Hepatocyte (in vitro differentiated cells): ENCODE measurements at regions not wholly inside any gene's neighbourhood (a gene's known extent, or its start where the extent isn't known, plus 50 kb on each side); places are given as distances from the start of the nearest gene placed in this dataset.

Experiments used
- DNase-seq: peaks from one replicate; pipeline ENCODE4 v3.0.0-alpha.2; 2016; ENCODE audit warnings: low spot score
- H2AFZ ChIP-seq: fragments of 200-600 bp; sonication (generic); 2 replicates; pipeline ENCODE4 v1.6.0; 2016; ENCODE audit warnings: antibody characterized with exemption, mild to moderate bottlenecking
- H3K27ac ChIP-seq: fragments of 200-600 bp; sonication (generic); 2 replicates; pipeline ENCODE4 v1.5.1; 2016; ENCODE audit warnings: mild to moderate bottlenecking
- H3K27me3 ChIP-seq: fragments of 200-600 bp; sonication (generic); 2 replicates; pipeline ENCODE4 v1.6.1; 2016
- H3K36me3 ChIP-seq: fragments of 200-600 bp; sonication (generic); replicated peaks from 2 replicates; pipeline ENCODE4 v1.5.1; 2016; ENCODE audit warnings: low read depth; ENCODE audit not compliant: insufficient read depth
- H3K4me1 ChIP-seq: fragments of 200-600 bp; sonication (generic); 2 replicates; pipeline ENCODE4 v1.5.1; 2016; ENCODE audit warnings: mild to moderate bottlenecking, moderate library complexity; ENCODE audit not compliant: insufficient read depth
- H3K4me2 ChIP-seq: fragments of 200-600 bp; sonication (generic); 2 replicates; pipeline ENCODE4 v1.6.0; 2016
- H3K4me3 ChIP-seq: fragments of 200-600 bp; sonication (generic); 2 replicates; pipeline ENCODE4 v1.5.1; 2016; ENCODE audit warnings: mild to moderate bottlenecking
- H3K79me2 ChIP-seq: fragments of 200-600 bp; sonication (generic); 2 replicates; pipeline ENCODE4 v1.6.0; 2017; ENCODE audit warnings: mild to moderate bottlenecking
- H3K9me2 ChIP-seq: fragments of 200-600 bp; sonication (generic); replicated peaks from 2 replicates; pipeline ENCODE4 v1.6.0; 2017; ENCODE audit warnings: mild to moderate bottlenecking; ENCODE audit not compliant: insufficient read depth
- H3K9me3 ChIP-seq: fragments of 200-600 bp; sonication (generic); 2 replicates; pipeline ENCODE4 v1.5.1; 2016; ENCODE audit warnings: low read depth, mild to moderate bottlenecking
- H4K20me1 ChIP-seq: fragments of 200-600 bp; sonication (generic); 2 replicates; pipeline ENCODE4 v1.6.0; 2016; ENCODE audit warnings: mild to moderate bottlenecking; ENCODE audit not compliant: insufficient read depth, poor library complexity, severe bottlenecking
- CTCF ChIP-seq: fragments of 200-600 bp; sonication (generic); IDR thresholded peaks from 2 replicates; pipeline ENCODE4 v1.5.1; 2016; ENCODE audit warnings: antibody characterized with exemption, mild to moderate bottlenecking; ENCODE audit not compliant: poor library complexity
- EZH2 ChIP-seq: fragments of 200-600 bp; sonication (generic); IDR thresholded peaks from 2 replicates; pipeline ENCODE4 v1.6.1; 2016; ENCODE audit warnings: antibody characterized with exemption, mild to moderate bottlenecking, borderline replicate concordance
- EZH2phosphoT487 ChIP-seq: fragments of 200-600 bp; sonication (generic); IDR thresholded peaks from one replicate; pipeline ENCODE4 v1.6.1; 2018; ENCODE audit warnings: antibody characterized with exemption, mild to moderate bottlenecking, low read depth, moderate library complexity; ENCODE audit not compliant: unreplicated experiment, severe bottlenecking
- WGBS: methylation state at CpG from one replicate; pipeline ENCODE4 v1.1.6; 2016; ENCODE audit warnings: low lambda C conversion rate; ENCODE audit errors: missing lambda C conversion rate; 5-methylcytosine and 5-hydroxymethylcytosine counted together

GRCh38 chr18:42341423-42341822 lies 386.4 kb downstream of the PIK3C3 start:
- no peak for DNase-seq
- whole genome bisulfite sequencing, result 97% methylated on average over 1 of the region's 1 CpG

GRCh38 chr18:42348722-42349121 lies 393.7 kb downstream of the PIK3C3 start:
- Histone ChIP-seq H3K9me3 (no peaks in the 10 kb centered on the region), H3K27me3 (no peaks in the 10 kb centered on the region)

More at GRCh38 chr18:42341423-42341822, 386.4 kb downstream of the PIK3C3 start:
- TF ChIP-seq EZH2 (no peak), CTCF (no peak), EZH2phosphoT487 (no peak)
- Histone ChIP-seq H3K36me3 (no peaks in the 10 kb centered on the region), H3K4me1 (peaks cover 6% of the 10 kb centered on the region), H2AFZ (no peak overlapping the region), H3K9me3 (no peaks in the 10 kb centered on the region), H3K4me3 (no peak overlapping the region), H3K9me2 (no peaks in the 10 kb centered on the region), H4K20me1 (no peaks in the 10 kb centered on the region), H3K4me2 (no peak overlapping the region), H3K79me2 (no peaks in the 10 kb centered on the region), H3K27ac (no peak overlapping the region), H3K27me3 (no peaks in the 10 kb centered on the region)

GRCh38 chr18:42351455-42351854 lies 396.4 kb downstream of the PIK3C3 start:
- 72% methylated on average over 2 of the region's 2 CpGs for WGBS
- Histone ChIP-seq H3K4me1 (no peaks in the 10 kb centered on the region), H3K79me2 (no peaks in the 10 kb centered on the region), H3K9me3 (no peaks in the 10 kb centered on the region), H4K20me1 (no peaks in the 10 kb centered on the region), H3K36me3 (no peaks in the 10 kb centered on the region), H3K4me3 (no peak overlapping the region), H3K27ac (no peak overlapping the region), H3K9me2 (no peaks in the 10 kb centered on the region), H3K4me2 (no peak overlapping the region), H2AFZ (no peak overlapping the region), H3K27me3 (no peaks in the 10 kb centered on the region)
- DNase-seq, result no peak
- TF ChIP-seq EZH2 (no peak), EZH2phosphoT487 (no peak), CTCF (no peak)

More at GRCh38 chr18:42348722-42349121, 393.7 kb downstream of the PIK3C3 start:
- 96% methylated on average over 5 of the region's 5 CpGs for WGBS
- Histone ChIP-seq H3K4me1 (no peaks in the 10 kb centered on the region), H4K20me1 (no peaks in the 10 kb centered on the region), H3K36me3 (no peaks in the 10 kb centered on the region), H3K27ac (no peak overlapping the region), H2AFZ (no peak overlapping the region), H3K4me3 (no peak overlapping the region), H3K79me2 (no peaks in the 10 kb centered on the region), H3K9me2 (no peaks in the 10 kb centered on the region), H3K4me2 (no peak overlapping the region)
- DNase-seq, result no peak
- TF ChIP-seq EZH2phosphoT487 (no peak), CTCF (no peak), EZH2 (no peak)

- H4K20me1 ChIP-seq, result no peaks in the 10 kb centered on the region
- H3K4me1 ChIP-seq, result no peaks in the 10 kb centered on the region
- H3K9me2 ChIP-seq, result no peaks in the 10 kb centered on the region
- no peak overlapping the region for H3K4me3 ChIP-seq
- TF ChIP-seq CTCF (no peak), EZH2 (no peak), EZH2phosphoT487 (no peak)
- no peaks in the 10 kb centered on the region for H3K27me3 ChIP-seq
- no peak for DNase-seq
- H2AFZ ChIP-seq, result no peak overlapping the region
- no peaks in the 10 kb centered on the region for H3K36me3 ChIP-seq
- no peak overlapping the region for H3K4me2 ChIP-seq
- H3K9me3 ChIP-seq, result no peaks in the 10 kb centered on the region
- H3K79me2 ChIP-seq, result no peaks in the 10 kb centered on the region
- H3K27ac ChIP-seq, result no peak overlapping the region
Measured at GRCh38 chr18:42360716-42361115, 405.7 kb downstream of the PIK3C3 start.
